Spleen (tissue), 3 donors: ENCODE measurements at regions not wholly inside any gene's neighbourhood (a gene's known extent, or its start where the extent isn't known, plus 50 kb on each side); places are given as distances from the start of the nearest gene placed in this dataset.

ENCODE experiments used
- POLR2A ChIP-seq, 3 donors: fragments of 450-650 bp; IDR thresholded peaks; one replicate each; pipeline ENCODE4 v1.5.1; 2017; ENCODE audit warnings: antibody characterized with exemption in 3 of 3, mild to moderate bottlenecking in 1 of 3
- POLR2AphosphoS5 ChIP-seq, 3 donors: sonication (generic); formaldehyde crosslinking; IDR thresholded peaks; one replicate each; pipeline ENCODE4 v1.5.1; 2017; ENCODE audit warnings: antibody characterized with exemption in 3 of 3

DNA sequence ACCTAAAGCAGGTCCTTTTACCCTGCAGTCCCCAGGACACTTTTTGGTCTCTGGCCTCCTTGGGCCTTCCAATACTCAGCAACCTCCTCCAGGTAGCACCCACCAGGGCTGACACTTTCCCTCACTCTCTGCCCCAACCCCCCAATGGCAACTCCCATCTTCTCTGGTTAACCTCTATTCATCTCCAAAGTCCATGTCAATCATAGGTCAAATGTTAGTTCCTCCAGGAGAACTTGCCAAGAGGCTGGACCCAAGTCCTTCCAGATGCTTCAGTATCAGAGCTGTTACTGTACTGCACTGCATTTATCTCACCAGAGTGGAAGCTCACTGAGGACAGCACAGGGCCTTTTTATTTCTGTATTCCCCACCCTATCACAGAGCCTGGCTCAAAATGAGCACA lies 295.0 kb upstream of the KLF14 start:
- TF ChIP-seq POLR2AphosphoS5 (IDR thresholded peaks at IDR 0.05) (peak in 1 of 3 donors; percentile 6), POLR2A (IDR thresholded peaks at IDR 0.05) (no peak)
